ENCODE measurements at regions not wholly inside any gene's neighbourhood (a gene's known extent, or its start where the extent isn't known, plus 50 kb on each side); places are given as distances from the start of the nearest gene placed in this dataset.
A peak's percentile ranks its signal among the peaks of the same experiment; 100 is the strongest.

DNA sequence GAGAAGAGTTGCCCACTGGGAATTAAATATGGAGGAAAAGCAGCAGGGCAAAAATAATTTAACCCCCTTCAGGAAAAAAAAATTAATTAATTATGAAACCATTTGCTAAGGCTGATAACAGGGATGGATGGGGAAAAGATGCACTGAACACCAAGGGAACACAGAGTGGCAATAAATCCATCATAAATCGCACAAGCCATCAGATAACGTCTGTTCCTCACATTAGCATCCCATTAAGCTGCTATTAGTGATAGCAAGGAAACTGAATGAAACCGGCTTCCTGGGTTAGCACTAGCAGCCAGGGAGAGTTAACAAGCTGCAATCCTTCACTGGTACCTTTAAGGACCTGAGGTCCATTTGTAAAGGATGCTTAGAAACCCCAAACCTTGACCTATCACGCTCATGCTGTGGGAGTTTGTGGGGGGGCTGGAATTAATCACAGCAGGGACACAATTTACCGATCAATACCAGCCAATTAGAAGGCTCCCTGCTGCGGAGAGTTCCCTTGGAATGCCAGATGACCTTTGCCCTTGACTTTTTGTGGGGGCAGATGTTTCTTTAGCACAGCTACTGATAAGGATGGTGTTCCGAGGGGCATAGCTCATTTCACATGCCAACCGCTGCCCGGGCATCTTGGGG is 175.5 kb upstream of the KLF7 start:
- no peaks in the 10 kb centered on the region for H3K79me1 ChIP-seq (ENCODE audit: low read depth in 1 of 2, low read length in 2 of 2)
- H2AK5ac ChIP-seq (ENCODE audit: low read depth, low read length), result no peak overlapping the region
- H3K9me1 ChIP-seq (ENCODE audit: insufficient read depth, low read length), result no peaks in the 10 kb centered on the region
- no peak overlapping the region for H3K9ac ChIP-seq (ENCODE audit: low read depth, low read length)
- no peak overlapping the region for H2BK120ac ChIP-seq (ENCODE audit: low read depth, low read length)
- TF ChIP-seq FOS (IDR thresholded peaks at IDR 0.05; ENCODE audit: low read depth, low read length), result no peak
- TF ChIP-seq, protein P1, sequence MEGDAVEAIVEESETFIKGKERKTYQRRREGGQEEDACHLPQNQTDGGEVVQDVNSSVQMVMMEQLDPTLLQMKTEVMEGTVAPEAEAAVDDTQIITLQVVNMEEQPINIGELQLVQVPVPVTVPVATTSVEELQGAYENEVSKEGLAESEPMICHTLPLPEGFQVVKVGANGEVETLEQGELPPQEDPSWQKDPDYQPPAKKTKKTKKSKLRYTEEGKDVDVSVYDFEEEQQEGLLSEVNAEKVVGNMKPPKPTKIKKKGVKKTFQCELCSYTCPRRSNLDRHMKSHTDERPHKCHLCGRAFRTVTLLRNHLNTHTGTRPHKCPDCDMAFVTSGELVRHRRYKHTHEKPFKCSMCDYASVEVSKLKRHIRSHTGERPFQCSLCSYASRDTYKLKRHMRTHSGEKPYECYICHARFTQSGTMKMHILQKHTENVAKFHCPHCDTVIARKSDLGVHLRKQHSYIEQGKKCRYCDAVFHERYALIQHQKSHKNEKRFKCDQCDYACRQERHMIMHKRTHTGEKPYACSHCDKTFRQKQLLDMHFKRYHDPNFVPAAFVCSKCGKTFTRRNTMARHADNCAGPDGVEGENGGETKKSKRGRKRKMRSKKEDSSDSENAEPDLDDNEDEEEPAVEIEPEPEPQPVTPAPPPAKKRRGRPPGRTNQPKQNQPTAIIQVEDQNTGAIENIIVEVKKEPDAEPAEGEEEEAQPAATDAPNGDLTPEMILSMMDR (conservative IDR thresholded peaks at IDR 0.05; ENCODE audit: low read depth, low read length), result no peak
- TF ChIP-seq MXI1 (IDR thresholded peaks at IDR 0.05; ENCODE audit: borderline replicate concordance, low read depth, low read length), result no peak
- TF ChIP-seq RAD21 (IDR thresholded peaks at IDR 0.05; ENCODE audit: low read length), result no peak
- TF ChIP-seq RFX5 (IDR thresholded peaks at IDR 0.05; ENCODE audit: low read depth, low read length), result no peak
- TF ChIP-seq, protein P2, sequence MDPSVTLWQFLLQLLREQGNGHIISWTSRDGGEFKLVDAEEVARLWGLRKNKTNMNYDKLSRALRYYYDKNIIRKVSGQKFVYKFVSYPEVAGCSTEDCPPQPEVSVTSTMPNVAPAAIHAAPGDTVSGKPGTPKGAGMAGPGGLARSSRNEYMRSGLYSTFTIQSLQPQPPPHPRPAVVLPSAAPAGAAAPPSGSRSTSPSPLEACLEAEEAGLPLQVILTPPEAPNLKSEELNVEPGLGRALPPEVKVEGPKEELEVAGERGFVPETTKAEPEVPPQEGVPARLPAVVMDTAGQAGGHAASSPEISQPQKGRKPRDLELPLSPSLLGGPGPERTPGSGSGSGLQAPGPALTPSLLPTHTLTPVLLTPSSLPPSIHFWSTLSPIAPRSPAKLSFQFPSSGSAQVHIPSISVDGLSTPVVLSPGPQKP (IDR thresholded peaks at IDR 0.05; ENCODE audit: borderline replicate concordance, low read depth, low read length), result no peak
- TF ChIP-seq RCOR1 (IDR thresholded peaks at IDR 0.05; ENCODE audit: insufficient replicate concordance, low read length), result no peak
- TF ChIP-seq, protein P3, sequence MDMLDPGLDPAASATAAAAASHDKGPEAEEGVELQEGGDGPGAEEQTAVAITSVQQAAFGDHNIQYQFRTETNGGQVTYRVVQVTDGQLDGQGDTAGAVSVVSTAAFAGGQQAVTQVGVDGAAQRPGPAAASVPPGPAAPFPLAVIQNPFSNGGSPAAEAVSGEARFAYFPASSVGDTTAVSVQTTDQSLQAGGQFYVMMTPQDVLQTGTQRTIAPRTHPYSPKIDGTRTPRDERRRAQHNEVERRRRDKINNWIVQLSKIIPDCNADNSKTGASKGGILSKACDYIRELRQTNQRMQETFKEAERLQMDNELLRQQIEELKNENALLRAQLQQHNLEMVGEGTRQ (IDR thresholded peaks at IDR 0.05; ENCODE audit: low read depth, low read length), result no peak
- TF ChIP-seq CHD1 (IDR thresholded peaks at IDR 0.05; ENCODE audit: low read depth, low read length), result no peak
- TF ChIP-seq MAFK (IDR thresholded peaks at IDR 0.05; ENCODE audit: low read depth, low read length), result no peak
- TF ChIP-seq SMC3 (IDR thresholded peaks at IDR 0.05; ENCODE audit: low read depth, low read length), result no peak
- no peak for TF ChIP-seq BHLHE40 (IDR thresholded peaks at IDR 0.05; ENCODE audit: low read depth, low read length)
- TF ChIP-seq CEBPB (IDR thresholded peaks at IDR 0.05; ENCODE audit: low read depth, low read length), result no peak
- TF ChIP-seq MAZ (IDR thresholded peaks at IDR 0.05; ENCODE audit: borderline replicate concordance, low read depth, low read length), result no peak
- TF ChIP-seq POLR2A (IDR thresholded peaks at IDR 0.05; ENCODE audit: low read depth, low read length), result no peak
- no peak for TF ChIP-seq NFE2L2 (IDR thresholded peaks at IDR 0.05; ENCODE audit: low read depth, low read length)
- no peak overlapping the region for H3K56ac ChIP-seq (ENCODE audit: extremely low read depth, insufficient read depth, low read length)
- no peak overlapping the region for H3K4ac ChIP-seq (ENCODE audit: low read depth, low read length)
- intact Hi-C loops (cut with micrococcal nuclease), result no loop called here
- no peak overlapping the region for H3K4me3 ChIP-seq (ENCODE audit: insufficient read depth, low read depth, low read length)
- no peak overlapping the region for H4K8ac ChIP-seq (ENCODE audit: low read depth in 2 of 2, low read length in 2 of 2)
- H2AFZ ChIP-seq (replicated peaks; ENCODE audit: low read length, poor library complexity), result no peak overlapping the region
- BruUV-seq (replicated peaks), result no TSS peak
- H3K4me1 ChIP-seq (ENCODE audit: control insufficient read depth, insufficient read depth, low read length), result peaks cover 5% of the 10 kb centered on the region
- no peaks in the 10 kb centered on the region for H4K20me1 ChIP-seq (ENCODE audit: insufficient read depth, low read length)
- H3K27ac ChIP-seq (ENCODE audit: insufficient read depth, low read length), result no peak overlapping the region
- dilution Hi-C loops (cut with HindIII; ENCODE audit: low sequenced_read_pairs, unreplicated experiment), result no loop called here
- WGBS, 2 experiments (ENCODE audit: extremely low coverage in 2 of 2, insufficient read length in 1 of 2), result 86% methylated on average over 1 of the region's 9 CpGs; no CpG with 5 or more reads in 1 of the 2 experiments
- ATAC-seq (ENCODE audit: low read depth) (no peak), DNase-seq (no peak)
- no peak overlapping the region for H2BK20ac ChIP-seq (ENCODE audit: low read depth, low read length)
- POLR2A ChIA-PET (ENCODE audit: unreplicated experiment), result no interaction called here
- no peak overlapping the region for H2AK9ac ChIP-seq (replicated peaks; ENCODE audit: low read depth, low read length, poor library complexity)
- 0 out of 3 replicates have a peak overlapping the region, but pooled peaks have one; percentile 9 for H2BK15ac ChIP-seq (ENCODE audit: low read depth, low read length)
- H3K4me2 ChIP-seq (ENCODE audit: low read depth, low read length), result no peak overlapping the region
- no peak overlapping the region for H4K91ac ChIP-seq (ENCODE audit: insufficient read depth, low read depth, low read length)
- H3K9me3 ChIP-seq (ENCODE audit: control insufficient read depth, insufficient read depth, low read length), result no peaks in the 10 kb centered on the region
- no peak overlapping the region for H2BK5ac ChIP-seq (ENCODE audit: low read depth, low read length, poor library complexity, severe bottlenecking)
- no peaks in the 10 kb centered on the region for H3K27me3 ChIP-seq (ENCODE audit: control insufficient read depth, insufficient read depth, low read length)
- in situ Hi-C loops (cut with MboI; ENCODE audit: low sequenced_read_pairs), result no loop called here
- CTCF ChIA-PET, result interaction anchor here (1.4 kb wide), 1 partner anchor 11 kb away, joined by 3 read pairs; no protein-coding TSS in a partner anchor
- H3K14ac ChIP-seq (replicated peaks; ENCODE audit: low read depth, low read length), result no peak overlapping the region
- no peak overlapping the region for H3K18ac ChIP-seq (ENCODE audit: low read depth, low read length)
- H3K36me3 ChIP-seq (ENCODE audit: control insufficient read depth, insufficient read depth, low read length), result no peaks in the 10 kb centered on the region
- no peak overlapping the region for H4K5ac ChIP-seq (ENCODE audit: low read depth, low read length)
- no peak overlapping the region for H3K23ac ChIP-seq (ENCODE audit: low read depth, low read length)

Data from IMR-90 (cell line).